Breast epithelium (tissue), 3 donors: ENCODE measurements at regions not wholly inside any gene's neighbourhood (a gene's known extent, or its start where the extent isn't known, plus 50 kb on each side); places are given as distances from the start of the nearest gene placed in this dataset.

Source experiments
- POLR2A ChIP-seq: fragments of 450-650 bp; IDR thresholded peaks from one replicate; pipeline ENCODE4 v1.6.1; 2016; ENCODE audit warnings: antibody characterized with exemption, mild to moderate bottlenecking, moderate library complexity
- TF ChIP-seq, protein P1 (sequence below), 3 donors: fragments of 450-650 bp; IDR thresholded peaks; one replicate each; pipeline ENCODE4 v1.5.1; 2016 to 2017; ENCODE audit warnings: antibody characterized with exemption in 3 of 3, mild to moderate bottlenecking in 3 of 3, moderate library complexity in 3 of 3

DNA sequence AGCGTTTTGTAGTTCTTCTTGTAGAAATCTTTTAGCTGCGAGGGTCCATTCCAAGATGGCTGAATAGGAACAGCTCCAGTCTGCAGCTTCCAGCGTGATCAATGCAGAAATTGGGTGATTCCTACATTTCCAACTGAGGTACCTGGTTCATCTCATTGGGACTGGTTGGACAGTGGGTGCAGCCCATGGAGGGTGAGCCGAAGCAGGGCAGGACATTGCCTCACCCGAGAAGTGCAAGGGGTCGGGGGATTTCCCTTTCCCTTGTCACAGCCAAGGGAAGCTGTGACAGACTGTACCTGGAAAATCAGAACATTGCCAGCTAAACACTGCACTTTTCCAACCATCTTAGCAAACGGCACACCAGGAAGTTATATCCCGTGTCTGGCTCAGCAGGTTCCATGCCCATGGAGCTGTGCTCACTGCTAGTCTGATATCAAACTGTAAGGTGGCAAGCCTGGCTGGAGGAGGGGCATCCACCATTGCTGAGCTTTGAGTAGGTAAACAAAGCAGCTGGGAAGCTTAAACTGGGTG lies 176.0 kb upstream of the SPRY2 start:
- TF ChIP-seq, protein P1, sequence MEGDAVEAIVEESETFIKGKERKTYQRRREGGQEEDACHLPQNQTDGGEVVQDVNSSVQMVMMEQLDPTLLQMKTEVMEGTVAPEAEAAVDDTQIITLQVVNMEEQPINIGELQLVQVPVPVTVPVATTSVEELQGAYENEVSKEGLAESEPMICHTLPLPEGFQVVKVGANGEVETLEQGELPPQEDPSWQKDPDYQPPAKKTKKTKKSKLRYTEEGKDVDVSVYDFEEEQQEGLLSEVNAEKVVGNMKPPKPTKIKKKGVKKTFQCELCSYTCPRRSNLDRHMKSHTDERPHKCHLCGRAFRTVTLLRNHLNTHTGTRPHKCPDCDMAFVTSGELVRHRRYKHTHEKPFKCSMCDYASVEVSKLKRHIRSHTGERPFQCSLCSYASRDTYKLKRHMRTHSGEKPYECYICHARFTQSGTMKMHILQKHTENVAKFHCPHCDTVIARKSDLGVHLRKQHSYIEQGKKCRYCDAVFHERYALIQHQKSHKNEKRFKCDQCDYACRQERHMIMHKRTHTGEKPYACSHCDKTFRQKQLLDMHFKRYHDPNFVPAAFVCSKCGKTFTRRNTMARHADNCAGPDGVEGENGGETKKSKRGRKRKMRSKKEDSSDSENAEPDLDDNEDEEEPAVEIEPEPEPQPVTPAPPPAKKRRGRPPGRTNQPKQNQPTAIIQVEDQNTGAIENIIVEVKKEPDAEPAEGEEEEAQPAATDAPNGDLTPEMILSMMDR (IDR thresholded peaks at IDR 0.05), result no peak
- TF ChIP-seq POLR2A, result no peak
